CD4-positive, alpha-beta T cell (primary cell): ENCODE measurements at regions not wholly inside any gene's neighbourhood (a gene's known extent, or its start where the extent isn't known, plus 50 kb on each side); places are given as distances from the start of the nearest gene placed in this dataset.

Source experiments
- ATAC-seq: fragments of 200-7000 bp; cut with Tn5 transposase; one replicate; pipeline ENCODE4 v1.10.0; 2022; ENCODE audit warnings: mild to moderate bottlenecking; ENCODE audit not compliant: poor library complexity
- CTCF ChIA-PET: fragments of 350-600 bp; sonication (Branson Sonifier 250); formaldehyde crosslinking; loops from one replicate; lab custom pipeline; 2021; ENCODE audit warnings: antibody characterized with exemption, inconsistent platforms; lab: Charles Lee
- POLR2A ChIA-PET: fragments of 350-600 bp; sonication (Branson Sonifier 250); formaldehyde crosslinking; loops from one replicate; lab custom pipeline; 2021; ENCODE audit warnings: antibody characterized with exemption, inconsistent platforms; lab: Charles Lee
- DNase-seq, 14 experiments: peaks; one replicate each; pipeline ENCODE4 v3.0.0-alpha.2; 2013 to 2020; ENCODE audit warnings: mixed read lengths in 2 of 14
- H3K27ac ChIP-seq, 2 donors: one replicate each; pipeline versions ENCODE4 v1.5.1 to v1.7.0; 2013; ENCODE audit warnings: low read length in 2 of 2, low read depth in 1 of 2, mild to moderate bottlenecking in 1 of 2
- H3K27me3 ChIP-seq, 2 experiments: 1 replicate in 1 of 2; 2 replicates in 1 of 2; pipeline versions ENCODE4 v1.6.1 to v1.7.0; 2013; ENCODE audit warnings: low read length in 2 of 2, control low read depth in 1 of 2, mild to moderate bottlenecking in 1 of 2, moderate library complexity in 1 of 2; ENCODE audit not compliant: insufficient read depth in 2 of 2, control insufficient read depth in 1 of 2
- H3K36me3 ChIP-seq: one replicate; pipeline ENCODE4 v1.6.1; 2013; ENCODE audit warnings: low read length, control low read depth; ENCODE audit not compliant: insufficient read depth
- H3K4me1 ChIP-seq: one replicate; pipeline ENCODE4 v1.6.1; 2013; ENCODE audit warnings: low read length, control low read depth; ENCODE audit not compliant: insufficient read depth
- H3K4me3 ChIP-seq: one replicate; pipeline ENCODE4 v1.5.1; 2013; ENCODE audit warnings: mild to moderate bottlenecking, low read length, moderate library complexity
- H3K9me3 ChIP-seq, 2 experiments: 1 replicate in 1 of 2; 2 replicates in 1 of 2; pipeline versions ENCODE4 v1.6.1 to v1.7.0; 2013; ENCODE audit warnings: low read length in 2 of 2, mild to moderate bottlenecking in 2 of 2, control low read depth in 1 of 2, moderate library complexity in 1 of 2; ENCODE audit not compliant: control insufficient read depth in 1 of 2, insufficient read depth in 1 of 2
- H3K27ac Mint-ChIP-seq: one replicate; pipeline ENCODE4 v1.8.0; 2020; ENCODE audit warnings: mixed read lengths
- H3K27me3 Mint-ChIP-seq: one replicate; pipeline ENCODE4 v1.8.0; 2021; ENCODE audit warnings: mixed read lengths
- H3K36me3 Mint-ChIP-seq: one replicate; pipeline ENCODE4 v1.8.0; 2021; ENCODE audit warnings: low read depth, mixed read lengths
- H3K4me1 Mint-ChIP-seq: one replicate; pipeline ENCODE4 v1.8.0; 2021; ENCODE audit warnings: low read depth, mixed read lengths
- H3K4me3 Mint-ChIP-seq: one replicate; pipeline ENCODE4 v1.8.0; 2020; ENCODE audit warnings: mild to moderate bottlenecking, mixed read lengths
- H3K9me3 Mint-ChIP-seq: one replicate; pipeline ENCODE4 v1.8.0; 2020; ENCODE audit warnings: mixed read lengths
- intact Hi-C, 2 experiments: fragments of 100-400 bp; cut with DNase I in 1 of 2; cut with micrococcal nuclease in 1 of 2; formaldehyde crosslinking; loops; one replicate each; pipeline versions ENCODE4 v1.15.1 to v1.9.0; 2023 to 2025; cut with DNase I, micrococcal nuclease
- TF ChIP-seq, protein P1 (sequence below): fragments of 200-600 bp; IDR thresholded peaks from one replicate; pipeline ENCODE4 v1.8.0; 2022; ENCODE audit warnings: antibody characterized with exemption, mild to moderate bottlenecking

DNA sequence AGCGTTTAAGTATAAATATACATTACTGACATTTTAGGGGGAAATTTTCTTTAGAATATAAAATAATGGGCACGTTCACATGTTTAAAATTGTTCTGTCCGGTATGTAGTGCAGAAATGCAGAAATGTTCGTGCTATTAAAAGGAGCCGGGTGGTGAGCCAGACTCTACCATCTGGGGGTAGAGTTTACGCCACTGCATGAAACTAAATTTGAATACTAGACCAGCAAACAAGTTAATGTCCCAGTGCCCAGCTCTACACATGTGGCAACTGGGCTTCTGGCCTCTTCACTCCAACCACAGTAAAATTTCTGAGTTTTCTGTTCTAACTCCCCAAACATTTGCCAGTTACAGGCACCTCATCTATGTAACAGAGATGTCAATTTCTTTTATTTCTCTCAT, 1453.3 kb upstream of the TENM3 start:
- ChIA-PET CTCF (no interaction called here), POLR2A (no interaction called here)
- Histone ChIP-seq H3K4me1 (no peaks in the 10 kb centered on the region), H3K4me3 (no peak overlapping the region), H3K9me3 (peaks cover 0 to 4% of the 10 kb centered on the region in 2 experiments), H3K36me3 (no peaks in the 10 kb centered on the region), H3K27me3 (no peaks in the 10 kb centered on the region), H3K27ac (no peak overlapping the region)
- TF ChIP-seq, protein P1, sequence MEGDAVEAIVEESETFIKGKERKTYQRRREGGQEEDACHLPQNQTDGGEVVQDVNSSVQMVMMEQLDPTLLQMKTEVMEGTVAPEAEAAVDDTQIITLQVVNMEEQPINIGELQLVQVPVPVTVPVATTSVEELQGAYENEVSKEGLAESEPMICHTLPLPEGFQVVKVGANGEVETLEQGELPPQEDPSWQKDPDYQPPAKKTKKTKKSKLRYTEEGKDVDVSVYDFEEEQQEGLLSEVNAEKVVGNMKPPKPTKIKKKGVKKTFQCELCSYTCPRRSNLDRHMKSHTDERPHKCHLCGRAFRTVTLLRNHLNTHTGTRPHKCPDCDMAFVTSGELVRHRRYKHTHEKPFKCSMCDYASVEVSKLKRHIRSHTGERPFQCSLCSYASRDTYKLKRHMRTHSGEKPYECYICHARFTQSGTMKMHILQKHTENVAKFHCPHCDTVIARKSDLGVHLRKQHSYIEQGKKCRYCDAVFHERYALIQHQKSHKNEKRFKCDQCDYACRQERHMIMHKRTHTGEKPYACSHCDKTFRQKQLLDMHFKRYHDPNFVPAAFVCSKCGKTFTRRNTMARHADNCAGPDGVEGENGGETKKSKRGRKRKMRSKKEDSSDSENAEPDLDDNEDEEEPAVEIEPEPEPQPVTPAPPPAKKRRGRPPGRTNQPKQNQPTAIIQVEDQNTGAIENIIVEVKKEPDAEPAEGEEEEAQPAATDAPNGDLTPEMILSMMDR, result no peak
- DNase-seq (no peak), ATAC-seq (no peak)
- Mint-ChIP-seq H3K36me3 (no peaks in the 10 kb centered on the region), H3K4me1 (no peaks in the 10 kb centered on the region), H3K27me3 (no peaks in the 10 kb centered on the region), H3K4me3 (no peak overlapping the region), H3K9me3 (peaks cover 2% of the 10 kb centered on the region), H3K27ac (no peak overlapping the region)
- intact Hi-C loops, result no loop called here

DNA sequence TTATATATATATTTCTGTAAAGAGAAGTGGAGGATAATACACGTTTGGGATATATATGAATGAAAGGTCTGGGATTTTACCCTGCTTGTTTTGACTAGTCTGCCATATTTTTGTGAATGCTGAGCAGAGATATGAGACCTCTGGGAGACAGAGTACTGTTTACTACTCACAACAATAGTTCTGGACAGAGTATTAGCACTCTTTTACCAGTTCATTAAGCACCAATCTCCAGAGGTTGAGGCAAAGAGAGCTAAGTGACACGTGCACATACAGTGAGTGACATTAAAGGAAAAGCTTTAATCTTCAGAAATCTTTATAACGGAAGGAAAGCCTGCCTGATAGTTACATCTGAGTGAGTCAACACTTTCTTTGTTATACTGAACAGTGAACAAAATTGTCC, 1452.7 kb upstream of the TENM3 start:
- H3K4me3 Mint-ChIP-seq, result no peak overlapping the region
- peaks cover 2% of the 10 kb centered on the region for H3K9me3 Mint-ChIP-seq
- H3K36me3 ChIP-seq, result no peaks in the 10 kb centered on the region
- H3K9me3 ChIP-seq, result peaks cover 0 to 4% of the 10 kb centered on the region in 2 experiments
- POLR2A ChIA-PET, result no interaction called here
- H3K27ac Mint-ChIP-seq, result no peak overlapping the region
- H3K4me1 Mint-ChIP-seq, result no peaks in the 10 kb centered on the region
- CTCF ChIA-PET, result no interaction called here
- intact Hi-C loops, result no loop called here
- no peaks in the 10 kb centered on the region for H3K27me3 ChIP-seq
- no peaks in the 10 kb centered on the region for H3K27me3 Mint-ChIP-seq
- TF ChIP-seq, protein P1, result no peak
- H3K4me1 ChIP-seq, result no peaks in the 10 kb centered on the region
- H3K27ac ChIP-seq, result no peak overlapping the region
- no peak overlapping the region for H3K4me3 ChIP-seq
- DNase-seq (no peak), ATAC-seq (no peak)
- no peaks in the 10 kb centered on the region for H3K36me3 Mint-ChIP-seq

DNA sequence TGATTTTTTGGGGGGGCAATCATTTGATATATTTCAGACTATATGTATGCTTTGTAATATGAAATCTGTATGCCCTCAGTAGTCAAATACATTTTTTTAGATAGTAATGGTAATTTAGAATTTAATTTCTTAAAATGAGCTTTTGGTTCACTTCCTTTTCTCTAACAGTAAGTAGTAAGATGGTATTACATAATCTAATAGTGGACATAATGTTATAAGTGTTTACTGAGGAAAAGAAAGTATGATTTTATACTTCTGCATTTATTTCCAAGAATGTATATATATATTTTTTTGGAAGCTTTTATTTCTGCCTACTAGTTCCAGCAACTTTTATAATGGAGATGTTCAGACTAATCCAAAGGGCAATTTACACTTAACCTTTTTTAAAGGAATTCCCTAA, 1450.7 kb upstream of the TENM3 start:
- POLR2A ChIA-PET, result no interaction called here
- H3K9me3 Mint-ChIP-seq, result no peaks in the 10 kb centered on the region
- no peaks in the 10 kb centered on the region for H3K27me3 Mint-ChIP-seq
- H3K4me3 Mint-ChIP-seq, result no peak overlapping the region
- no peaks in the 10 kb centered on the region for H3K9me3 ChIP-seq
- CTCF ChIA-PET, result no interaction called here
- no peak for DNase-seq
- H3K36me3 Mint-ChIP-seq, result no peaks in the 10 kb centered on the region
- H3K27me3 ChIP-seq, result no peaks in the 10 kb centered on the region
- TF ChIP-seq, protein P1, result no peak
- no peaks in the 10 kb centered on the region for H3K36me3 ChIP-seq
- ATAC-seq, result no peak
- no peaks in the 10 kb centered on the region for H3K4me1 Mint-ChIP-seq
- H3K27ac ChIP-seq, result no peak overlapping the region
- no peak overlapping the region for H3K4me3 ChIP-seq
- intact Hi-C loops, result no loop called here
- H3K4me1 ChIP-seq, result no peaks in the 10 kb centered on the region
- H3K27ac Mint-ChIP-seq, result no peak overlapping the region
